ENCODE measurements at regions not wholly inside any gene's neighbourhood (a gene's known extent, or its start where the extent isn't known, plus 50 kb on each side); places are given as distances from the start of the nearest gene placed in this dataset.

- WGBS, 2 donors: 89 to 93% methylated on average over 2 of the region's 2 CpGs
- Histone ChIP-seq H3K4me3 (no peak overlapping the region), H3K27me3 (no peaks in the 10 kb centered on the region), H3K27ac (no peak overlapping the region), H3K4me1 (no peaks in the 10 kb centered on the region), H3K36me3 (replicated peaks in 1 of 2; ENCODE audit: insufficient read depth in 1 of 2, low read depth in 2 of 2) (no peaks in the 10 kb centered on the region), H3K9me3 (no peaks in the 10 kb centered on the region)
- no peak for TF ChIP-seq POLR2A (IDR thresholded peaks at IDR 0.05)
- no peak for TF ChIP-seq CTCF (IDR thresholded peaks at IDR 0.05)
- intact Hi-C loops (cut with DNase I): no loop called here
- ATAC-seq (no peak), DNase-seq (no peak)
These were observed 359.8 kb downstream of the LMO7 start for GRCh38 chr13:75995966-75996365.

GRCh38 chr13:75993823-75994222, 357.7 kb downstream of the LMO7 start:
- no peaks in the 10 kb centered on the region for H3K36me3 ChIP-seq (replicated peaks in 1 of 2; ENCODE audit: insufficient read depth in 1 of 2, low read depth in 2 of 2)
- 84 to 91% methylated on average over 8 of the region's 8 CpGs for WGBS, 2 donors
- no peak overlapping the region for H3K4me3 ChIP-seq
- H3K27ac ChIP-seq: no peak overlapping the region
- TF ChIP-seq POLR2A (IDR thresholded peaks at IDR 0.05): no peak
- no peak for TF ChIP-seq CTCF (IDR thresholded peaks at IDR 0.05)
- no peaks in the 10 kb centered on the region for H3K27me3 ChIP-seq
- intact Hi-C loops (cut with DNase I): no loop called here
- ATAC-seq (no peak), DNase-seq (no peak)
- no peaks in the 10 kb centered on the region for H3K9me3 ChIP-seq
- no peaks in the 10 kb centered on the region for H3K4me1 ChIP-seq

- Histone ChIP-seq H3K4me1 (no peaks in the 10 kb centered on the region), H3K9me3 (no peaks in the 10 kb centered on the region), H3K4me3 (no peak overlapping the region), H3K27me3 (no peaks in the 10 kb centered on the region), H3K27ac (no peak overlapping the region), H3K36me3 (replicated peaks in 1 of 2; ENCODE audit: insufficient read depth in 1 of 2, low read depth in 2 of 2) (no peaks in the 10 kb centered on the region)
- TF ChIP-seq CTCF (IDR thresholded peaks at IDR 0.05) (no peak), POLR2A (IDR thresholded peaks at IDR 0.05) (no peak)
- intact Hi-C loops (cut with DNase I): no loop called here
- WGBS, 2 donors: 53 to 63% methylated on average over 3 of the region's 3 CpGs
- ATAC-seq (no peak), DNase-seq (no peak)
These were observed 357.1 kb downstream of the LMO7 start for GRCh38 chr13:75993241-75993640.

- no peaks in the 10 kb centered on the region for H3K36me3 ChIP-seq (replicated peaks in 1 of 2; ENCODE audit: insufficient read depth in 1 of 2, low read depth in 2 of 2)
- ATAC-seq (no peak), DNase-seq (no peak)
- no peaks in the 10 kb centered on the region for H3K27me3 ChIP-seq
- TF ChIP-seq CTCF (IDR thresholded peaks at IDR 0.05): no peak
- no peak for TF ChIP-seq POLR2A (IDR thresholded peaks at IDR 0.05)
- intact Hi-C loops (cut with DNase I): no loop called here
- WGBS, 2 donors: 72 to 87% methylated on average over 1 of the region's 1 CpG
- H3K27ac ChIP-seq: no peak overlapping the region
- H3K4me3 ChIP-seq: no peak overlapping the region
- H3K9me3 ChIP-seq: no peaks in the 10 kb centered on the region
- H3K4me1 ChIP-seq: no peaks in the 10 kb centered on the region
These were observed 350.7 kb downstream of the LMO7 start for GRCh38 chr13:75986818-75987217.

GRCh38 chr13:75985132-75985531, 349.0 kb downstream of the LMO7 start:
- 70 to 79% methylated on average over 1 of the region's 1 CpG for WGBS, 2 donors
- ATAC-seq (no peak), DNase-seq (no peak)
- intact Hi-C loops (cut with DNase I): no loop called here
- Histone ChIP-seq H3K27ac (no peak overlapping the region), H3K4me3 (no peak overlapping the region), H3K4me1 (no peaks in the 10 kb centered on the region), H3K9me3 (no peaks in the 10 kb centered on the region), H3K36me3 (replicated peaks in 1 of 2; ENCODE audit: insufficient read depth in 1 of 2, low read depth in 2 of 2) (no peaks in the 10 kb centered on the region), H3K27me3 (no peaks in the 10 kb centered on the region)
- TF ChIP-seq CTCF (IDR thresholded peaks at IDR 0.05): no peak
- TF ChIP-seq POLR2A (IDR thresholded peaks at IDR 0.05): no peak

Data from body of pancreas (tissue), 4 donors.